Dermis blood vessel endothelial cell (primary cell): ENCODE measurements at regions not wholly inside any gene's neighbourhood (a gene's known extent, or its start where the extent isn't known, plus 50 kb on each side); places are given as distances from the start of the nearest gene placed in this dataset.
A peak's percentile ranks its signal among the peaks of the same experiment; 100 is the strongest.

Experiments used
- DNase-seq: peaks from one replicate; pipeline ENCODE4 v3.0.0; 2010

DNA sequence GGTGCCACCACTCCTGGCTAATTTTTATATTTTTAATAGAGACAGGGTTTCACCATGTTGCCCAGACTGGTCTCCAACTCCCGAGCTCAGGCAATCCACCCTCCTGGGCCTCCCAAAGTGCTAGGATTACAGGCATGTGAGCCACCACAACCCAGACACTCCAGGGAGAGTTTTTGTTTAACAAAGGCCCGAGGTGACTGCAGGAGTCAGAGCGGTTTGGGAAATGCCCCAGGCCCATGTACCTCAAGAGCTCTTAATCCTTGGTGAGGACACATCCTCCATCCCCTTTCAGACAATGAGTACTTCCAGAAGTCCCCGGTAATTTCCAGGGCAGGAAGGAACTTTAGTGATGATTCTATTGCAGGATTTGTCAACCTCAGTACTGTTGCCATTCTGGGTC is 176.0 kb downstream of the ESRRB start:
- DNase-seq = no peak

DNA sequence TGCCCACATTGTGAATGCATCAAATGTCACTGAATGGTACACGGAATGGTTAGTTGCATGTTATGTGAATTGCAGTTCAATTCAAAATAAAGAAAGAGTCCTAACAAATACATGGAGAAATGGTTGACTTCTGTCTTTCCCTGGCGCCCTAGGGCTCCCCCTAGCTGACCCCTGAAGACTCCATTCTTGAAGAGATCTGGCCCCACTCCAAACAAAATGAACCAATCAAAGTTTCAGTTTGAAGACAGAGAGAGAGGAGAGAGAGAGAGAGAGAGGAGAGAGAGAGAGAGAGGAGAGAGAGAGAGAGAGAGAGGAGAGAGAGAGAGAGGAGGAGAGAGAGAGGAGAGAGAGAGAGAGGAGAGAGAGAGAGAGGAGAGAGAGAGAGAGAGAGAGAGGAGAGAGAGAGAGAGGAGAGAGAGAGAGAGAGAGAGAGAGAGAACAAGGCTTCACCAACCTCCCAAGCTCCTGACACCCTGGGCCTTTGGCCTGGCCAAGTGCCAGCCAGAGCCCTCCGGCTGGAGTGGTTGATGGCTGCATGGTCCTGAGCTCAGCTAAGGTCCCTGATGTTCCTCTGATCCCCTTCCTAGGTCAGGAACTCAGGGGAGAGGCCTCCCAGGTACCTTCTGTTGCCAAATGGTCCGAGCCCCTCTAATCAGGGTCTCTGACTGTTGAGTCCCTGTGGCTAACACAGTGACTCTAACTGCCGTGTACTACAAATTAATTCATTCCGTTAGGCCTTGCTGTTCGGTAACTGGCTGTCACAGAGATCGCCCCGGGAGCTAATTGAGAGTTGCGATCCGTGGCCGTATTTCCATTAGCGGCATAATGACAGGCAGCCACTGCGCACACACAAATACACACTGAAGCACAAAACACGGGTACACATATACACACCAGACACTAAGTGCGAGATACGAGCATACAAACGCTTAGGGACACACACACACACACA is 188.8 kb downstream of the ESRRB start:
- peak; percentile 20 for DNase-seq

DNA sequence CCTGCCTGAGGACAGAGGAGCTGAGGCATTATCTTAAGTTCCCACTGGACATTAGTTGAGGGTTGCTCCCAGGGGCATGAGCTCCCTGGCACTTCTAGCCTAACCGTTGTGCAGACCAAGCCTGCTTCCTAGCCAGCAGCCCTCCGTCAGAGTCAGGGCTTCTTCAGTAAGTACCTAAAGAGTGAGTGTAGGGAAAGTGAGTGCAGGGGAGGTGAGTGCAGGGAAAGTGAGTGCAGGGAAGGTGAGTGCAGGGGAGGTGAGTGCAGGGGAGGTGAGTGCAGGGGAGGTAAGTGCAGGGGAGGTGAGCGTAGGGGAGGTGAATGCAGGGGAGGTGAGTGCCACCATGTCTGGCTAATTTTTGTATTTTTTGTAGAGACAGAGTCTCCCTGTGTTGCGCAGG is 190.5 kb downstream of the ESRRB start:
- DNase-seq = no peak

DNA sequence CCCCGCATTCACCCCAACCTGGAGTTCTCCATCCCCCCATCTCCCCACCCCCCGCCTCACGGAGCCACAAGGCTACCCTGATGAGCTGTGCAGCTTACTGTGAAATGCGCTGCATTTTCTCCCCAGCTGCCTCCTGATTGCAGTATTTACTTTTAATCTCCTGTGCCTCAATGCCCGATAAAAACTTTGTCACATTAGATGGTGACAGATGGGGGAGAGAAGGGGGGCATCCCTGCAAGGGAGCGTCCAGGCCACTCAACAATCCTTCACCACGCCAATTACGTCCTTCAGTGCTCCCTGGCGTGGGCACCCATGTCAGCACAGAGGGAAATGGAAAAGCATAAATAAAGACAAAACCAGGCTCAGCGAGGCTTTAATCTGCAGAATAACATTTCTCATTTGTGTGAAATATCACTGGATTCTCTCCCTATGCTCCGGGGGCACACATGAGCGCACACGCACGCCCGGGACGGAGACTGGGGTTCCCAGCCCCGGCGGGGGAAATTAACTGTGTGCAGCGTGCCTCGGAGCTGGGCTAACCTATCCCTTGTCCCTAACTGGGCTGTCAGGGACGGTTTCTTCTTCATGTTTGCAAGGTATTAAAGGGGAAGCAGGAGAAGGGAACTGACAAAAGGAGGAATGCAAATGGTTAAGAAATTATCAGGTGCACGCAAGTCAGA is 186.7 kb upstream of the VASH1 start:
- no peak for DNase-seq

- DNase-seq = no peak
Measured at GRCh38 chr14:76575108-76575507, 186.2 kb upstream of the VASH1 start.

DNA sequence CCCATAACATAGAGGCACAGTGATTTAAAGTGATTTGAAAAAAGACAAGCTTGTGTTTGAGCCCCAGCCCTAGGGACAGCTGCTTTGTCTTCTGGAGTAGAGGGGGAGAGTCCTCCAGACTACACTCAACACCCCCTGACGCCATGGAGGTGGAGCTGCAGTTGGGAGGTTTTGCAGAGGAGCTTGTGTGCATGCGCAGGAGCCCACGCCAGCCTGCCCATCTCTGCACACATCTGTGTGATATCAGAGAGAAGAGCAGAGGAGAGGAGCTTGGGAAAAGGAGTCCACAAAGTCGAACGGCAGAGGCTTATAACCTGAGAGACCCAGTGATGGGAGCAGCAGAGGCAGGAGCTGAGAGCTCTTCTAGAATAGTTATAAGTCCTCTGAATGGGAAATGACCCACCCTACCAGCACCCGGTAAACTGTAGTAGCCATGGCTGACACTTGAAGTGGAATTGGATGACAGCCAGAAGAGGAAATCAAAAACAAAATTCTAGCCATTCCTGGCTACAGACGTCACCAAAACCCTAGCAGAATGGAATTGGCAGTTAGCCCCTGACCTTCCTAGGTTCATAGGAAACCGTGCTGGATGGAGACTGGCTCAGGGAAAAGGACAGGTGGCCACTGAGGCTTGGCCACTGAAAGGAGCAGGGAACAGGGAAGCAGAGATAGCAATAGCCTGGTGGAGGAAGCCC is 185.1 kb upstream of the VASH1 start:
- DNase-seq = peak; percentile 79

GRCh38 chr14:76577090-76577489 is 184.2 kb upstream of the VASH1 start:
- DNase-seq = no peak

- no peak for DNase-seq
Measured at GRCh38 chr14:76577837-76578236, 183.4 kb upstream of the VASH1 start.

DNA sequence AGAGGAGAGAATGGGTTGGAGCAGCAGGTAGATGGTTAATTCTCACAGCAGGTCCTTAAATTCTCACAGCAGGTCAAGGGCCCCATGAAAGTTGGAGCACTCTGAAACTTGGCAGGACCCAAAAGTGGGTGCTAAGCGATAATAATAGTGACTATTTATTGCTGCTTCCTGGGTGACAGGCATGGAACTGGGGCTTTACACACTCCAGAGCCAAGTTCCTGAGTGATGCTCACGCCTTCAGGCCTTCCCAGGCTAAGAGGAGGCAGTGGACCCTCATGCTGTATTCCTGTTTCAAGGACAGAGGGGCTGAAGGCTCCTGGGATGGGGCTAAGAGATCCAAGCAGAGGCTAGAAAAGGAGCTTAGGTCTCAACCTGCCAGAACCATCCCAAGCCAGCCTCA is 180.9 kb upstream of the VASH1 start:
- no peak for DNase-seq

- DNase-seq = no peak
Measured at GRCh38 chr14:76580967-76581366, 180.3 kb upstream of the VASH1 start.

DNA sequence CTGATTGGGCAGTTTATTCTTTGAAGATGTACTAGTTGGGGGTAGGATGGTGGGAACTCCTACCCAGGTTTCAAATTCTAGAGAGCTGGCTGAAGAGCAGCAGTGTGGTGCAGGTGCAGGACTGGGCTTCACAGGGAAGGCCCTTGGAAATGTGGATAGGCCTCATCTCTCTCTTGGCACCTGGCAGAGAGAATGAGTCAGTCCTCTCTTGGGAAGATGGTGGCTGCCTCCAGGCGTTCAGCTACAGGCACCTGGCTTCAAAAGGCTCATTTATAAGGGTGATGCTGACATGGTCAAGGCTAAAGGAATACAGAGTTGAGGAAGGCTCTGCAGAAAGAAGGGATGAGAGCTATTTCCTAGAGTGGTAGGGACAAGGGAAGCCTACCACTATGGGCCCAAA is 179.7 kb upstream of the VASH1 start:
- no peak for DNase-seq

GRCh38 chr14:76582447-76582846 is 178.8 kb upstream of the VASH1 start:
- no peak for DNase-seq

- no peak for DNase-seq
Measured at GRCh38 chr14:76583174-76583573, 178.1 kb upstream of the VASH1 start.

DNA sequence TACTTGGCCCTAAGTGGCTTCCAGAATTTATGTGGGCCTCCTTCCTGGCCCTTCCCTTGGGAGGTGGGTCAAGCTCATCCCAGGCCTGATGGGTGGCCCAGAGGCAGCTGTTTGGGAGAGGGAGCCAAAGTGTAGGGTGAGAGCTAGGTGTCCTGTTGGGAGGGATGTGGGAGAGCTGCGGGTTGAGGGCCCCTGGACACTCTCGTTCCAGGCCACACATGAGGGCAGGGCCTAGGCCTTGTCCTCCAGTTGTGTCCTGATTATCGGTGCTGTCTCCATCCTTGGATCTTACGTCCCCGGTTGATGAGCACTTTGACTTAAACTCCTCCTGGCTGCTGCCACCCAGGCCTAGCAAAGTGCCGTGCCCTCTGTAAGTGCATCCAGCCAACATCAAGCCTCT is 177.5 kb upstream of the VASH1 start:
- no peak for DNase-seq

DNA sequence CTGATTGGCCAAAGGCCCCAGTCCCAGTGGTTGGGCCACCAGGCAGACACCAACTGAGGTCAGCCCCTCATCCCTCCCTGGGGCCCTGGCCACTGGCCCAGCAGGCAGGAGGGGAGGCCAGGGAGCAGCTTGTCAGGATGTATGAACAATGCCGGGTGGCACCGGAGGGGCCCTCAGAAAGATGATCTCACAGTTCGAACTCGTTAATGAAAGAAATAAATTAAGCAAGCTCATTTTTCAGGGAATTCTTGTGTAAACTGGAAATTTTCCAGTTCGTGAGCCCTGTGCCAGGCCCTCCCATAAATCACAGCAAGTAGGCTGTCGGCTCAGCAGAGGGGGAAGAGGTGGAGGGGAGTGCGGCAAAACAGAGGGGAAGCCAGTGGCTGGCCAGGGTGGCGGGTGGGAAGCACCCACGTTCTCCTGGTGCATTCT is 177.0 kb upstream of the VASH1 start:
- DNase-seq = peak; percentile 82

GRCh38 chr14:76585616-76586015 is 175.7 kb upstream of the VASH1 start:
- DNase-seq = no peak

GRCh38 chr14:76589246-76589645 is 172.0 kb upstream of the VASH1 start:
- DNase-seq = no peak

GRCh38 chr14:76591266-76591665 is 170.0 kb upstream of the VASH1 start:
- no peak for DNase-seq

- DNase-seq = no peak
Measured at GRCh38 chr14:76595266-76595665, 166.0 kb upstream of the VASH1 start.

GRCh38 chr14:76597387-76597786 is 163.9 kb upstream of the VASH1 start:
- no peak for DNase-seq

DNA sequence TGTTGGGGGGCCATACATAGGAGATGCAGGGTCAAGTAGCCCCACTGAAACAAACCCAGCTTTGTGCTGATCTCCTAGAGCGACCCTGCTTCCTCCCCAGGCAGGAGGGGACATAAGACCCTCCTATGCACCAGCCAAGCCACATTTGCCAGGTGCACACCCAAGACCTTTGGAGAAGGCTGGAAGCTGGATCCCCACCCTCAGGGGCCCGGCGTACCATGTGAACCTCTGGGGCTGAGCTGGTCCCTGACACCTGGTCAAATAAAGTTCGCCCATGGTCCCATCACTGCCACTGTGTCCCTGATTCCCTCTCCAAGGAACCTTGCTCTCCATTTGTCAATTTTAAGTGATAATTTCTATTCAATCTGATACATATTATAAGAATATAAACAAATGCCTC is 162.1 kb upstream of the VASH1 start:
- DNase-seq = no peak

GRCh38 chr14:76599559-76600287 is 161.5 kb upstream of the VASH1 start:
- no peak for DNase-seq

DNA sequence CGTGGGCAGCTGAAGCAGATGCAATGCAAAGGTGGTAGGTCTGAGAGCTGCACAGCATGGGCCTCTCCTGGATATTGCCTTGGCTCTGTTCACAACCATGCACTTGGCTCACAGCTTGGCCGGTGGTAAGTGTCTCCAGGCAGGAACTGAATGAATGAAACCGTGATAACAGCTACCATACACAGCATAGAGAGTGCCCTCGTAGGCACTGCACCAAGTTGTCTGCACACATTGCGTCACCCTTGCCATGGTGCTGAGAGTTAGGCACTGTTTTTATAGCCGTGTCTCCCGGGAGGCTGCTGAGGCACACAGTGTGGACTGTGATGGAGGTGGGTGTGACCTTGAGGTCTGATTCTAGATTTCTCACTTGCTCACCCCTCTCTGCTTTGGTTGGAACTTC is 157.6 kb upstream of the VASH1 start:
- no peak for DNase-seq
